Caki2 (cell line): ENCODE measurements at regions not wholly inside any gene's neighbourhood (a gene's known extent, or its start where the extent isn't known, plus 50 kb on each side); places are given as distances from the start of the nearest gene placed in this dataset.

Experiments
- DNase-seq: peaks from one replicate; pipeline ENCODE4 v3.0.0-alpha.2; 2015; ENCODE audit warnings: low read depth
- in situ Hi-C: cut with HindIII; loops from 2 replicates; pipeline ENCODE4 v1.10.0; 2016; ENCODE audit warnings: low sequenced_read_pairs, low pct_unique_long_range_greater_than_20kb, mixed read lengths

DNA sequence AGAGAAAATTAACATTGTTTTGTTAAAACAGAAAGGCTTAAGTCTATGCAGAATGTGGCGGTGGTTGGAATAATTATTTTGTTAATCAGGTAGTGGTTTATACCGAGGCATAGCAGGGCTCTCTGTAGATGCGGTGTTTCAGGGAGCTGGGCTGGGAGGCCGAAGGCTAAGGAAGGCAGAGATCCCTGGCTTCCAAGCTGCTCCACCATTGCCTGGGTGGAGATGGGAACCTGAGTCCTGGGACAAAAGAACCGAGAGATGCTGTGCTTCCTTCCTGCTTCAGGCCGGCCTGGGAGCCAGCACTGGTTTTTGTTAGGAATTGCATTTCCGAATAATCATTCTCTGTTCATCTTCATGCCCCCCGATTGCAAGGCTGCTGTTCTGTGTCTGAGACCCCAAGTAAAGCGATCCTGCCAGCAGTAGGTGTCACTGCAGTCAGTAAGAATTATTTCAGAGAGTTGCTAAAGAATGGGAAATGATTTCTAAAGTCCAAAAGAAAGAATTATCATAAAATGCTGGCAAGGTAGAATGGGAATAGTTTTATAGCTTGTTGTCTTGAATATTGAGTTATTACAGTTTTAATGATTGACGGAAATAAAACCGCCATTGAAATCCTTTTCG lies 824.9 kb downstream of the GALR1 start:
- in situ Hi-C loops: no loop called here

DNA sequence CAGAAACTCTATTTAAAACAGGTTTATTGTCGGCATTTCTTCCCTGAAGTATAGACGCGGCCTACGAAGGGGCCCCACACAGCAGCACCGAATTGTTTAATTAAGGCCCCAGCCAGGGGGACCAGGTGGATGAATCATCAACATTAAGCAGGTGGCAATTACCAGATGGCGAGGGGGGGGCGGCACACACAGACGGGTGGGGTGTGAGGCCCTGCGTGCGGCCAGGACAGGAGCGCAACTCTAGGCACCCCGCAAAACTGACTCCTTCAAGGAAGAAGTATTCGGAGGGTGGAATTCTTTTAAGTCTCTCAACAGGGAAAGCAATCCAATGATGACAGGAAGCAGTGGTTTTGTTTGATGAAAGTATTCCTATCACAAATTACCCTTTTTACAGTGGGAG lies 830.4 kb downstream of the GALR1 start:
- in situ Hi-C loops: no loop called here
- DNase-seq: no peak

More for the DNA sequence above, 824.9 kb downstream of the GALR1 start:
- no peak for DNase-seq

DNA sequence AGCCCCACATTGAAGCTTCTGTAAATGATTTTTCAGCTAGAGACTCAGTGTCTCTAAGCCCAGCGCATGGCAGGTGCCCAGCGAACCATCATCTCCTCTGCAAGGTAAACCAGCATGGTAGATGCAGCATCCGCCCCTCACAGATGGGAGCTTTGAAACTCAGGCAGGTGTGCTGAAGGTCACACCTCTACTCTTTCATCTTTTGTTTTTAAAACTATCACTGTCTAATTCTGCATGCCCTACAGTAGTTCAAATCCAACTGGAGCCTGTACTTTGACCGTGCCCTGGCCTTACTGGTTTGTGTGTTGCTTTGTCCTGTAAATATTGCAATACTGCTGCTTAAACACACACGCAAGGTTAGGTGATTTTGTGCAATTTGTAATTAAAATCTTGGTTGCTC lies 831.1 kb downstream of the GALR1 start:
- in situ Hi-C loops: no loop called here
- DNase-seq: no peak

DNA sequence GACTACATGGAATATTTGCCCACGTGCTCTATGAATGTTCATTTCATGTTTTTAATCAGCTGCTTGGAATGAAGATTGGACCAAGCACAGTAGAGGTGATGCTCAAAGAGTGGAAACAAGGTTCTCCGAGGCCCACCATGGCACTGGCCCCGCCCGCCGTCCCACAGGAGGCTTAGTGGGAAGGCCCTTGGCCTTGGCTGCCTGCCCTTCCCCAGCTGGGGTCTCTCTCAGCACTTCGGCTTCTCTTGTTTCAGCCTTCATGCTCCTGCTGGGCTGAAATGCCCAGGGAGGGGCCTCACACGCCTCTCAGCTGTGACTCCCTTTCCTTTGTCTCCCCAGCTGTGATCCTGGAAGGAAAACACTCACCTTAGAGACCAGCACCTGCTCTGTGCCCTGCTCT lies 833.2 kb downstream of the GALR1 start:
- in situ Hi-C loops: no loop called here
- DNase-seq: no peak

DNA sequence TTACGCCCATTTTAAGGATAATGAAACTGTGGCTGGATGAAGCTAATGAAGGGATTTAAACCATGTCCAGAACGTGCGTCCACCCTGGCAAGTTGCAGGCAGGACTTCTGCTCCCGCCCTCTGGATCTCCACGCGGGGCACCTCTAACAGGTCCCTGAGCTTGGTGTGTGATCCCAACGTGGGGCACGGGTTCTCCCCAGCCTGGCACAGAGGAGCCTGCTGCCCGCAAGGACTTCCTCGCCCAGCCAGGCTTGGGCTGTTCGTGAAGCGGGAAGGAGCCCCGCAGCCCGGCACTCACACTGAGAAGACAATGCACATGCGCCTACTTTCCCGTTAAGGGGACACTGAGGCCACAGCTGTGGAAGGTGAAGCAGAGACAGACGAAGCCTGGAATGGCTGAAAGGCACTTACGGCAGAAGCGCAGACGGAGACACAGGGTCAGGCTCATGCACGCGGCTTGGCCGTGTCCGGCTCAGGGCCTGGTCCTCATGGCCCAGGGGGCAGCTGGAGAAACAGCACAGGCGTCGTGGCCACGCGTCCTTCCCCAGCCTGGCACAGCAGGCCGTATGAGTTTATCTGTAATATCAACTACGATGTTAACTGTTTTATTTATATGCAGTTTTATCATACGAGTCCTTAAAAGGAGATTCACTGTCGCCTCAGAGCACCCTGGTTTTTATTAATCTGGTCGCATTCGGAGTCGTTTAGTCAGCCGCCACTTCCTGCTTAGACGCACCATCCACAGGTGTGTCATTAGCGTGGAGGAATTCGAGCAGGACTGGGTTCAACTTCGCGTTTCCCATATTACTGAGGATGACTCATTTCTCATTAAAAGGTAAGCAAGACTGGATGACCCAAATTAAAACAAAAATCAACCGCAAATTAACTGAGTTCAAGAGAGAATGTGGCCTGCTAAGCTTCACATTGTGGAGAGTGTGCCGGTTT lies 835.9 kb downstream of the GALR1 start:
- in situ Hi-C loops: no loop called here
- no peak for DNase-seq

DNA sequence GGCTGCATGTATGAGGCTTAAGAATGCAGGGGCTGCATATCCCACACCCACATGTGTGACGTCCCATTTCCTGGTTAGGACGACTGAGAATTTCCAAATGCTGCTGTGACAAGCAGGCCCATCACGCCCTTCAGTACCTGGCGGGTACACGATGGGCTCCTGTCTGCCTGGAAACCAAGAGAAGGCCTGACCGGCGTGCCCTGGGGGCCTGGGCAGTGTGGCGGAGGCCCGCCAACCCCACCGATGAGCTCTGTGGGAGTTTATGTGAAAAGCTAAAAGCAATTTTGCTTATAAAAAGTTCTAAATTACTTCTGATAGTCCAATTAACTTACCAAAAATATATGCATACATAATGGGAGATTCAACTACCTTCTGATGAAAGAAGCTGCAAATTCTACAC lies 837.3 kb downstream of the GALR1 start:
- DNase-seq: no peak
- in situ Hi-C loops: no loop called here

DNA sequence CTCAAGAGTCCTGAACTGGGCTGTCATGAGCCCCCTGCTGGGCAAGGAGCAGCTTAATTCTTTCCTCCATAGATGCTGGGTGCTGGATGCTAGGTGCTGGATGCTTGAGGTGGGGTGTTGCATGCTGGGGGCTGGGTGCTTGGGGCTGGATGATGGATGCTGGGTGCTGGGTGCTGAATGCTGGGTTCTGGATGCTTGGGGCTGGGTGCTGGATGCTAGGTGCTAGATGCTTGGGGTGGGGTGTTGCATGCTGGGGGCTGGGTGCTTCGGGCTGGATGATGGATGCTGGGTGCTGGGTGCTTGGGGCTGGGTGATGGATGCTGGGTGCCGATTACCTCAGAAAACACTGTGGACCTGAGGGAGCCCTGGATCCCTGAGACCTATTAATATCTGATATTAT lies 837.7 kb downstream of the GALR1 start:
- DNase-seq: no peak
- in situ Hi-C loops: no loop called here

DNA sequence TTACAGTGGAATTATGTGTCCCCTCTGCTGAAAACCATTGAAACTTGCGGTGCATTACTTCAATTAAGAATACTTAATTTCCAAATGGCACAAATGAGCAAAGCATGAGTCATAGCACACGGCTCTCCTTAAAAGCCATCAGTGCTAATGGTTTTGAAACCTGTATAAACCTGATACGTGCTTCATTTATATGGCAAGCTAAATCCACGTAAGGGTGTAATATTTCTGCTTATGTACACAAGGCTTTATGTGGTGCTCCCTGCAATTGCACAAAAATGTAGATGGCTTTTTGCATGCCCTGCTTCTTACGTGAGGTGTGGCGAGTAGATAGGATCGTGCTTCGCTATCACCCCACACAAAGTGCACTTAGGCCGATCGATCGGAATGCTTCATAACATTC lies 840.9 kb downstream of the GALR1 start:
- in situ Hi-C loops: no loop called here
- no peak for DNase-seq

DNA sequence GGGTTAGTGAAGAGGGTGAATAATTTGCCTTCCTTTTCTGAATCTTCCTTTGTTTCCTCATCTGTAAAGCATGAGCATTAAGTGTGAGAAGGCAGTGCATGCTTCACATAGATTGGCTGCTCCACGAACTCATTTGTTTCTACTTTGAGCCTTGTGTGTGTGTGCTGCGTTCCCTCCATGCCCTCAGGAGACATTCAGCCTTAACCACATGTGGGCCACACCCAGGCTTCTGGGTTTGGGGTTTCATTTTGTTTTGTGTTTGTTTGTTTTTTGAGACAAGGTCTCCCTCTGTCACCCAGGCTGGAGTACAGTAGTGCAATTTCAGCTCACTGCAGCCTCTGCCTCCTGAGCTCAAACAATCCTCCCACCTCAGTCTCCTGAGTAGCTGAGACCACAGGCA lies 843.3 kb downstream of the GALR1 start:
- in situ Hi-C loops: no loop called here
- DNase-seq: no peak

DNA sequence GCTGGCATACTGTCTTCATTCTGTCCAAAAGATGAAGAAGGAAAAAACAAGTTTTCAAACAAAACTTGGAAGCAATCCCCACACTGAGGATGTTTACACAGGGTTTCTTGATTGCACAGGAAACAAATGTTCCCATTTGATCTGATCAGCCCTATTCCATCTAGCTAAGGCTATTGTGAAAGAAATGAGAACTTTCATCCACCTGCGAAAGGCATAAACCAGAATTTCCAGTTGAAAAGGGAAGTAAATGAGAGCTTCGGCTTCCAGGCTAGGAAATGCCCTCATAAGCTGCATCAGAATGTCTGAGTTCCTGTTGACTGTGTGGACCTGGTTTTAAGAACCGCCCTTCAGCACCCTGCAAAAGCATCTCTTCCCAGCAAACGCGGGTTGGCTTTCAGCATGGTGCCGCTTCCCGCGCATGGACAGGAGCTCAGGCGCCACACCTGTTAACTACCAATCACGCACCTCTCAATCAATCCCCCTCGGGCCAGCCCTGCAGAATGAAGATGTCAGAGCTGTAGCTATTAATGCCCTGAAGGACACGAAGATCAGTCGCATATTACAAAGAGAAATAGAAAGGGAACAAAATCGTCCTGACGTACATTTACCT lies 850.4 kb downstream of the GALR1 start:
- in situ Hi-C loops: no loop called here

DNA sequence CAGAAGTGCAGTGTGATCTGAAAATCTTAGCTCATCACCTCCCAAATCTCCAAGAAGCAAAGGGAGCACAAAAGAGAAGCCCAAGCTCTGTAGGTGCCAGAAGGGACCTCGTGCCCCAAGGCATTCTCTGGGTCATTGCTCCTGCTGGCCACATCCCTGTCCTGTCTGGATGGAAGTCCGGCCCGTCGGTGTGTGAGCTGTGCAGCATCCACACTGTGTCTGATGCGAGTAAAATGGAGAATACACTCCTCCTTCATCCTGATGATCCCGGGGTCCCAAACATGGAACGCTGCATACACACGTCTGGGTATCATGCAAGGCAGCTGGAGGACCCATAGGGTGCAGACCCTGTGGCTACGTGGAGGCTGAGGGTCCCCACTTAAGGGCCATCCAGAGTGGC lies 851.4 kb downstream of the GALR1 start:
- in situ Hi-C loops: no loop called here
- DNase-seq: no peak

More for the DNA sequence above, 850.4 kb downstream of the GALR1 start:
- no peak for DNase-seq

DNA sequence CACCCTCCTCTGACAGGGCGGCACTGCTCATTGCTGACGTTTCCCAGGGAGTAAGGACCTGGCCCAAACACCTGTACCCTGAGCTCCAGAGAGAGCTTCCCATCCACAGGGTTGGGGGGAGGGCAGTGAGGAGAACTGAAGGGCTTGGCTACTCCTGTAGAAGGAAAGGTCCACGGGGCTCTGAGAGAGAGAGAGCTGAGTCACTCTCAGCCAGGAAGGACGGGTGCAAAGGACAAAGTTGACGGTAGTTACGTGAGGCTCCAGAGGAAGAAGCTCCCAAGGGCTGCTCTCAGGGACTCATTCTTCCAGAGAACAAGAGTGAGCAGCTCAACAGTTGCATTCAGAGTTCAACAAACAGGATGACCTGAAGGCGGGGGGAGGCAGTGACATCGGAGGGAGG lies 852.5 kb downstream of the GALR1 start:
- no peak for DNase-seq

DNA sequence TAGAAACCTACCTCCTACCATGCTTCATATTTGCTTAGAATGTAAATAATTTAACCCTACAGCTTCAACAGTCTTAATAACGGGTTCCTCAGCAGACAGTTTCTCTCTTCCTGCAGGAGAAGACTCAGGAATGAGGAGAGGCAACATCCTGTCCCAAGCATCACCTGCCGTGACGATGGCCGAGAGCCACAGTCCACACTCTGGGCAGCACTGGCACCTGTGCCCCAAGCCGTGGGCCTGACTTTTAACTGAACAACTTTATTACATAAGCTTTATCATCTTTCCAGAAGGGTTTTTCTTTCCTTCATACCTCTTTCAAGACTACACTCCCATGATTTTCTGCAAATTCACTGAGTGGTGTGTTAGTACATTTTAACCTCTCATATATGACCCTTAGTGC lies 856.0 kb downstream of the GALR1 start:
- in situ Hi-C loops: no loop called here
- no peak for DNase-seq

More for the DNA sequence above, 852.5 kb downstream of the GALR1 start:
- in situ Hi-C loops: no loop called here

DNA sequence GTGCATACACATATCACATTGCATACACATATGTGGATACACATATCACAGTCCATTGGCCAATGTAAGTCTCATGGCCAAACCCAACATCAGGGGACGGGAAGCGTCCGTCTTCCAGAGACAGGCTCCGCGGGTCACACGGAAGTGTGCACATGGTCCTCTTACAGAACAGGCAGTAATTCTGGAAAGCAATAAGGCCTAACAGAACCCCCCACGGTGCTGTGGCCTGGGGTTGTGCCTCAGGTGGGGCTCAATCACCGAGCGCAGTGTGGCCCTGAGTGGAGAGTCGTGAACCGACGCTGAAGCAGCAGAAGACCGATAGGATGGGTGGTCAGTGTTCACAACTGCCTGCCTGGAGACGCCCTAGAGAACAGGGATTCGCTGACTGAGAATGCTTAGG lies 857.3 kb downstream of the GALR1 start:
- no peak for DNase-seq
- in situ Hi-C loops: no loop called here

DNA sequence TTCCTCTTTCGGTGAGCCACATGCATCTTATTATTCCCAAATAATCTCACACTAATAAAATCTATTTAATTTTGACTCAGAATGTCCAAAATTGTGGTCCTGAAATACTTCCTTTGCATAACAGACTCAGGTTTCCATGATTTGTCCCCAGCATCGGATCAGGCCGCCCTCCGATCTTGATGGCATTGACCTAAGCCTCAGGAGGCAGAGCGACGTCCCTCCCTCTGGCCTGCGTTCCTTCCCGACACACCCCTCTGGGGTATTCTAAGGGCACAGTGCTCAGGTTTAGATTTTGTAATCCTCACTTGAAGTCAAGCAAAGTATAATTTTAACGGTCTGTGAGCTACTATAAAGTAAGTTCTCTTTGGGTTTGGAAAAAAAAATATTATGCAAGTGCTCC lies 857.7 kb downstream of the GALR1 start:
- in situ Hi-C loops: no loop called here
- no peak for DNase-seq

DNA sequence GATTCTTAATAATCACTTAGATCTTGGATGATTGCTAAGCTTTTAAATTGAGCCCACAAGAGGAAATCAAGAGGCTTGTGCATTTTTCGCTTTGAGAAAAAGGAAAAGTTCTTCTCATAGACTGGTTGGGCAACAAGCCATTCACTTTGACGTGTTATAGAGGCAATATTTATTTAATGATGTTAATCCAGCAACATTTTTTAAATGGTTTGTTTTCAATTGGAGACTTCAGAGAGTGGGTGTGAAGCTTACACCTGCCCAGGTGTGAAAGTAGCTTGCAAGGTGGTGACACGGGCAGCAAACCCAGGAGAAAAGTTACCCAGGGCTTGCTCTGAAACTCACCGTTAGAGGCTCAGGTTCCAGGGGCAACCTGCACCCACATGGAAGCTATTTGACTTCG lies 858.9 kb downstream of the GALR1 start:
- in situ Hi-C loops: no loop called here
- DNase-seq: no peak

DNA sequence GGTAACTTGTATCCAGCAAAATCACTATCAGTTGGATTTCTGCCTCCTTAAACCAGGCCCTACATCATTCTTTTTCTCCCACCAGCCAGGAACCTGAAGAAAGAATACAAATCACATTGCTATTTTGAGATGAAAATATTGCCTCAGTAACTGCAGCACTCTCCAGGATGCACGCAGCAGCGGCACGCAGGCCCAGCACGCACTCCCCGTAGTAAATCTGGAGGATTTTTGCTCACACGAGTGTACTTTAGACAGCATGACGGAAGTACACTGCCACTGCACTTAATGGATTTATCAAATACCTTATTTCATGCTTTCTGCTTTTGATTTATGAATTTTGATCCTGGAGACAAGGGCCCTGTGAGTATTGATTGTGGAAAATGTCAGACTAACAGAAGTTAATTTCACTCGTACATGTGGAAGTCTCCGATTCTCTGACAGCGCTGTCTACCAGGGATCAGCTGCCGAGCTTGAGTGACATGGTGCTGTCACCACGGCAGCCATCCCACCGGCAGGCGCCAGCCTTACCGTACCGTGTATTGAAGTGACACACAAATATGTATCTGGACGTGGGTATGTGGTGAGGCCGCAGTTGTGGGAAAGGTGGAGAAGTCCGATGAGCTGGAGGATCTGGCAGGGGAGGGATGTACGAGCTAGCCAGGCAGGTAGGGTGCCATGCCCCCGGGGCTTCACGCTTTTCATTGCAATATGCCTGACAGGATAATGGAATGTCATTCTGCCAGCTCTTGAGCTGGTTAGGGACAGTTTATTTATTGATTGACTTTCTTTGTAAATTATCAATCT lies 863.7 kb downstream of the GALR1 start:
- in situ Hi-C loops: no loop called here

DNA sequence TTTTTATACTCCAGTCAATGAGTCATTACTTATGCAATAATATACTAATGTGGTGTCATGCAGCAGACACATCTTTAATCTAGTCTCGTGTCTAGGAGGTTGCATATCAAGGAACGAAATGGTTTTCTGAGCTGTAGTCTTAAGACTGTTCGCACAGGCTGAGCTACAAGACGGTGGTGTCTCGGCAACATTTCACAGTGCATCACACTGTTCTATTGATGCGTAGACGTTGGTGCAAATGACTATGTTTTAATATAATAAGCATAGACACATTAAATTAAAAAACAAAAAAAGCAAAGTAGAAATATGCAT lies 864.2 kb downstream of the GALR1 start:
- DNase-seq: no peak
- in situ Hi-C loops: no loop called here

More for the DNA sequence above, 863.7 kb downstream of the GALR1 start:
- DNase-seq: no peak
